ENCODE measurements at regions not wholly inside any gene's neighbourhood (a gene's known extent, or its start where the extent isn't known, plus 50 kb on each side); places are given as distances from the start of the nearest gene placed in this dataset.
"Not testable (repeated sequence)": the region's sequence is repeated elsewhere in the genome, so short reads cannot be mapped to it uniquely, and the experiment has no call there.

GRCh38 chr6:21847711-21848480 lies 254.3 kb downstream of the SOX4 start:
- DNase-seq (ENCODE audit: low read depth in 2 of 2) = no peak

GRCh38 chr6:21850691-21851090 lies 257.1 kb downstream of the SOX4 start:
- DNase-seq (ENCODE audit: low read depth in 2 of 2) = no peak

- DNase-seq (ENCODE audit: low read depth in 2 of 2) = no peak
Measured at GRCh38 chr6:21855811-21856455, 262.4 kb downstream of the SOX4 start.

GRCh38 chr6:21856456-21856825 lies 262.9 kb downstream of the SOX4 start:
- no peak for DNase-seq (ENCODE audit: low read depth in 2 of 2)

DNA sequence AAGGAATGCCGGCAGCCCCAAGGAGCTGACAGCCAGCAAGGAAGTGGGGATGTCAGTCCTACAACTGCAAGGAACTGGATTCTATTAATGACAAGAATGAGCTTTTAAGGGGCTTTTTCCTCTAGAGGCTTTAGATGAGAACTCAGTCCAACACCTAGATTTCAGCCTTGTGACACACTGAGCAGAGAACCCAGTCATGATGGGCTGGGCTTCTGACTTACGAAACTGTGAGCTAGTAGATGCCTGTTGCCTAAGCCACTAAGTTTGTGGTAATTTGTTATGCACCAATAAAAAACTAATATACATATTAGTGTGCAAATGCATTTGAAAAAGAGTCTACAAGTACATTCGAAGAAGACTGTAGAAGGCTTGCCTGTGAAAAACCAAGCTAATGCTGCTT lies 263.3 kb downstream of the SOX4 start:
- no peak for DNase-seq (ENCODE audit: low read depth in 2 of 2)

DNA sequence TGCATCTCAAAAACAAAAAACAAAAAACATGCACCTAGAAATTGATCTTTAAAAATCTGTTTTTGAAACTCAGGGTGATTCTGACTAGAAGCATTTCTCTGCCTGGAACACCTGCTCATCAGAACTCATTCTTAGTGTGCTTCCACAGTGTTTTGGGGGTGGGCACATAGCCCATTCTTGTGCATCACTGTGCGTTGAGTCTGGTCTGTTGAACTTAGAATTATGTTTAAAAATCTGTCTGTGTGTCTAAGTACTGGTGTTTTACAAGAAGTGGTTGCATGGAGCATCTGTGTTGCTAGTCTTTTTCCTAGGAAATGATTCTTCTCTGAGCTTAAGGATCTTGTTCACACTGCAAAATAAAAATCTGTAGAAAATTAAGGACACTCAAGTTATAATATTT lies 264.5 kb downstream of the SOX4 start:
- DNase-seq (ENCODE audit: low read depth in 2 of 2) = no peak

GRCh38 chr6:21859193-21859735 lies 265.7 kb downstream of the SOX4 start:
- DNase-seq (ENCODE audit: low read depth in 2 of 2) = no peak

GRCh38 chr6:21861942-21862341 lies 268.4 kb downstream of the SOX4 start:
- DNase-seq (ENCODE audit: low read depth in 2 of 2) = no peak

- no peak for DNase-seq (ENCODE audit: low read depth in 2 of 2)
Measured at GRCh38 chr6:21864206-21864605, 270.7 kb downstream of the SOX4 start.

DNA sequence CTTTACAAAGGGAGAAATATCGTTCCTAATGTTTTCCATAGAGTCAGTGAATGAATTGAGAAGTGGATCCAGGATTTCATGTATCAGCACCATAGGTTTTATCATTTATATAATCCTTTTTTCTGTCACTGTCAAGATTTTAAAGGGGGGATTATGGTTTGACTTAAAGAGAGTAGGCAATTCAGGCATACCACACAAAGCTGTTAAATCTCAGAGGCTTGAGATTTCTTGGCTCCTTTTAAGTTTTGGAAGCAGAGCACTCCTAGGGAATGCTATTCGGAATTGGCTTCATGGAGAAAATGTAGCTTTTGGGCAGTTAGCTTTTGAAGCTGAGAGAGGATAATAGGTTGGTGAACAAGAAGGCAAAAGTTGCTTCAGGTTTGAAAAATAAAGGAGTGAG lies 274.7 kb downstream of the SOX4 start:
- DNase-seq (ENCODE audit: low read depth in 2 of 2) = no peak

DNA sequence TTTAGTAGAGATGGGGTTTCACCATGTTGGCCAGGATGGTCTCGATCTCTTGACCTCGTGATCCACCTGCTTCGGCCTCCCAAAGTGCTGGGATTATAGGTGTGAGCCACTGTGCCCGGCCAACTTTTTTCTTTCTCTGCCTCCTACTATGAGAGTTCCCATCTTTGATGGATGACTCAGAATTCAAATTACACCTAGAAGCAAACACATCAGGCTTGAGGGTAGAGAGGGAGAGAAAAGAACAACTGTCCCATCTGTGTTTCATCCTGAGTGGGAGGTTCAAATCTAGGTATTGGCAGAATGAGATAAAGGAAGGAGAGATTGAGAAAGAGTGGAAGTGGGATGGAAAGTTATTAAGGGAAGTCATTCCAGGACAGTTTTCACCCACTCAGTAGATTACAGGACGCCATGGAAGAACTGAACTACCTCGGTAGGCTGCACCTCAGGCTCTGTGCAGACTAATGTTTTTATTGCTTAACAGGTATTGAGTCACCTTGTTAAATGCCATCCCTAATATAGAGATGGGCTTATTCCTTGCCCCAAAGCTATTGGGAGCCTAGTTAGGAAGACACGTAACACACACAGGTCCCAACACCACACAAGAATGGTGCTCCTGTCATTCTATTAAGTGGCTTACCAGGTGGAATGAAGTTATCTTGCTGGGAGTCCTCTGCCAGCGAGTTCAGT lies 275.7 kb downstream of the SOX4 start:
- no peak for DNase-seq (ENCODE audit: low read depth in 2 of 2)

DNA sequence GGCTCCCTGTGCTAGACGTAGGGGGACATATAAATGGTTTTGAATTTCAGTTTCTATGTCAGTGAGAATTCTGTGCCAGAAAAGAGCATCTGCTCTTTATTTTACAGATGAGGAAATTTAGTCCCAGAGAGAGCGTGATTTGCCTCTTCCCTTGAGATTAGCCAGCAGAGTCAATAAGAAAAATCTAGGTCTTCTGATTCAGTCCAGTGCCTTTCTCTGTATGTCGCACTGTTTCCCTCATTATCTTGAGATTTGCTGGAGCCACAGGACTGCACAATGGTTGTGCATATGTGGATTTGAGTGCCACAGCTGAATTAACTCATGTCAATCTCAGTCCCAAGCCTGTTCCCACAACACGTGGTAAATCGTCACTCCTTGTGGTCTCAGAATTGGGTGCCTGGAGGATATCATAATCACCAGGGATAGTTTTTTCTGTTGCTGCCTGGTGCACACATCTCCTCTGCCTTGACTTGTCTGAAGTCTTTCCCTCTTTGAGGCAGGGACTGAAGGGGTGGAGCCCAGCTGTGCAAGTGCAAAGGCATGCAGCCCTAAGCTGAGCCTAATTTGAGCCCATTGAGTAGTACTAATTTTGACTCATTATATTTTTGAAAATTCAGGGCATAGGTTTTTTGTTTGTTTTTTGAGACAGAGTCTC lies 276.7 kb downstream of the SOX4 start:
- no peak for DNase-seq (ENCODE audit: low read depth in 2 of 2)

DNA sequence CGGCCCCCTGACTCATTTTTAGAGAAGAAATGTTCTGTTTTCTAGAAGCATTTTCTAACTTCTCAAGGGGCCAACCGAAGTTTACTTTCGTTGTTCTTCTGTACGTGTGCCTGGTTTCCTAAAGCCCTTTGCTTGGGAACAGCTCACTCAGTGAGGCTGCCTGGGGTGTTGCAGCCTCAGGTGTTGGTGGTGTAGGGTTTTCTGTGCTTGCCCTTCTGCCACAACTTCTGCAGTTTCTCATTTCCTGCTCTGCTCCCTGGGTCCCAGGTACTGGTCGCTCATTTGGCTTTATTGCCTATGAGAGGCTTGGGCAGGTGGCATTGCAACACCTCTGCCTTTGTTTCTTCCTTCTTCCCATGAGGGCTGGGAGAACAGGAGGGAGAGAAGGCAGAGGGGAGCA lies 278.3 kb downstream of the SOX4 start:
- no peak for DNase-seq (ENCODE audit: low read depth in 2 of 2)

- no peak for DNase-seq (ENCODE audit: low read depth in 2 of 2)
Measured at GRCh38 chr6:21872749-21873148, 279.2 kb downstream of the SOX4 start.

- no peak for DNase-seq (ENCODE audit: low read depth in 2 of 2)
Measured at GRCh38 chr6:21873562-21873961, 280.0 kb downstream of the SOX4 start.

DNA sequence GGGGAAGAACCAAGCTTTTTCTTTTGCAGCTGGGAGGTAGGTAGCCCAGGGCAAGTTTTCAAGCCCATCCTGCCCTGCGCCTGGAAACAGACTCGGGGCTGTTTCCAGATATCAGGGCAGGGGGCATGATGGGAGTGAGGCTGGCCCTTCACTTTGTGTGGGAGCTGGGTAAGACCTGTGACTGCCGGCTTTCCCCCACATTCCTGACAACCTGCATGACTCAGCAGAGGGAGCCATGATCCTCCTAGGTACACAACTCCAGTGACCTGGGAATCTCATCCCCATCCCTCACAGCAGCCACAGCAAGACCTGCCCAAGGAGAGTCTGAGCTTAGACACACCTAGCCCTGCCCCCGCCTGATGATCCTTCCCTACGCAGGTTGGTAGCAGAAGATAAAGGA lies 280.8 kb downstream of the SOX4 start:
- no peak for DNase-seq (ENCODE audit: low read depth in 2 of 2)

DNA sequence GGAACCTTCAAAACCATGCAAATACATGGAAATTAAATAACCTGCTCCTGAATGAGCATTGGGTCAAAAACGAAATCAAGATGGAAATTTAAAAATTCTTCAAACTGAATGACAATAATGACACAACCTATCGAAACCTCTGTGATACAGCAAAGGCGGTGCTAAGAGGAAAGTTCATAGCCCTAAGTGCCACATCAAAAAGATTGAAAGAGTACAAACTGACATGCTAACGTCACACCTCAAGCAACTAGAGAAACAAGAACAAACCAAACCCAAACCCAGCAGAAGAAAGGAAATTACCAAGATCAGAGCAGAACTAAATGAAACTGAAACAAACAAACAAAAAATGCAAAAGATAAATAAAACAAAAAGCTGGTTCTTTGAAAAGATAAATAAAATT lies 283.5 kb downstream of the SOX4 start:
- DNase-seq (ENCODE audit: low read depth in 2 of 2) = not testable (repeated sequence)

- DNase-seq (ENCODE audit: low read depth in 2 of 2) = not testable (repeated sequence)
Measured at GRCh38 chr6:21880249-21880648, 286.7 kb downstream of the SOX4 start.

DNA sequence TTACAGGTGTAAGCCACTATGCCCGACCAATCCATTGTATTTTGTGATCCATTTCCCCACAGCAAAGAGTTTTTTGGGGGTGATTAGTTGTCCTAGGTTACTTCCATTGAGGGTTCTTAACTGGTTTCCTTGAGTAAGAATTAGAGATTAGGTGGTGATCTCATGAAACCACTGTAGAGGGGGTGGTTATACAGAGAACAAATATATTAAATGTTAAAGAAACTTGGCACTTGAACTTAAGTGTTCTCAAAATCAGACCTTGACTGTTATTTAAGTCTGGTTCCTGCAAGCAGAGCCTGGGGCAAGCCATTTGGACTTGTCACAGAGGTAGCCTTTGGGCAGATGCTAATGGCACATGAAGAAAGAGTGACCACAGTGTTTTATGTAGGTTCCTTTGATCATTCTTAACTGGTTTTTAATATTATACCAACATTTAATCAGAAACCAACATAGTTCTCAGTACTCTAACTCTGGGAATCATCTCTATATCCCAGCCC lies 288.5 kb downstream of the SOX4 start:
- no peak for DNase-seq (ENCODE audit: low read depth in 2 of 2)

DNA sequence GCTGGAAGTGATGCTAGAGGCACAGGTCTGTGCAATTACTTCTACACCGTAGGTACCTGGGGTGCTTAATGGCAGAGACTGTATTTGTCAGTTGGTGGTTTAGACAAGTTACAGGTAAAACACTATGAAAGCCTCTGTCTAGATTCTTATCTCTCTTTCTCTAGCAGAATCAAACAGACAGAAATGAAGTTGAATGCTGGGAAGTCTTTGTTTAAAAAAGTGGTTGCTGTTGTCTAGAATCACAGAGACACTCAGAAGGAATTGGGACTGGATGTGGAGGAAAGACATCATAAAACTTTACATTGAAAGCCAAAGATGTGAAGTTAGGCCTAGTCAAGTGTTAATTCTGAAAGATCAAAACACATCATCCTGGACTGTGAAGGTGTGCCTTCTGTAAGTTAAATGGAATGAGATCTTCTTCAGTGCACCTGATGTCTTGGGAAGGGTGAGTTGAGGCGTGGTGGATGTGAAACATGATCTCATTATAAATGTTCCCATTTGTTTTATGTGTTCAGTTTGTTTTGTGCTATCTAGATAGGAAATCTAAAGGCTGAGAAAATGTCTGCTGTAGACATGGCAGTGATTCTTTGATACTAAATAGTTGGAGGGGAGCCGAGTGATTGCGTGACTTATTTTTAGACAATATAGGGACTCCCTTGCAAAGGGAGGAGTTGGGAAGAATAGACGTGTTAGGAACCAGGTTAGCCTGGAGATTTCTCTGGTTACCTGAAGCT lies 290.2 kb downstream of the SOX4 start:
- no peak for DNase-seq (ENCODE audit: low read depth in 2 of 2)

DNA sequence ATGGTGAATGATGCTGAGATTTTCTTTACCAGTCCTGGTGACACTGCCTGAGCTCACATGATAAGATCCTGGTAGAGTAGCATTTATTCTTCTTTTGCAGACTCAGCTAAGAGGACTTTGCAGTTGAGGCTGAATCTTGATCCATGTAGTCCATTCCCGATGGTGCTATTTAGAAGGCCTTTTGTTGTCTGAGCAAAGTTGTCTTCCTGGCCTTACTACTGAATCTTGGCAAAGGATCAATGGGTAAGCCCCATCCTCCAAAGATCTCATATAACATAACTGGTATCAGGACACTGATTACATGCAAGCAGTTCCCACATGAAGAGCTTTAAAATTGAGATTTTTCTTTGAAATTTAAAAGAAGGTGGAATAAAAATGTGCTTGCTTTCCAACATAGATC lies 291.6 kb downstream of the SOX4 start:
- DNase-seq (ENCODE audit: low read depth in 2 of 2) = no peak
